ENCODE measurements at regions not wholly inside any gene's neighbourhood (a gene's known extent, or its start where the extent isn't known, plus 50 kb on each side); places are given as distances from the start of the nearest gene placed in this dataset.

DNA sequence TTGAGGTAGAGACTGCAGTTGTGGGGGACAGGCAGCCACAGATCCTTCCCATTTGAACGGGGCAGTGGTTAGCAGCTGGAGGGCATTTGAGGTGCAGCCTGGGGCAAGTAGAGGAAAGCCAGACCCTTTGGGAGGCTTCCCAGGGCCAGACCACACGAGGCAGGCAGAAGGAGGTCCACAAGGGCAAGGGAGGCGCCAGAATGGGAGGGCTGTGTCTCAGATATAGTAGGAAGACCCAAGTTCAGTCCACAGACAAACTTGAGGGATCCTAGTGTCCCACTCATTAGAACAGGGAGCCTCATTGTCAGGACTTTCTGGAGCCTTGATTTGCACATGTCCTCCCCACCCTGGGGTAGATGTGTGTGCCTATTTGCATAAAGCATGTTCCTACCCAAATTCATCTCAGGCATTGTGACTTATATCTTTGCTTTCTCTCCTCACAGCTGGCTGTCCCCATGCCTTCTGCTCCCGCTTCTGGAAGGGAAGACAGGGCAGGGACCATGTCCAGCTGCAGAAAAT is 166.0 kb downstream of the VEGFA start:
- DNase-seq (ENCODE audit: low read depth) = no peak

DNA sequence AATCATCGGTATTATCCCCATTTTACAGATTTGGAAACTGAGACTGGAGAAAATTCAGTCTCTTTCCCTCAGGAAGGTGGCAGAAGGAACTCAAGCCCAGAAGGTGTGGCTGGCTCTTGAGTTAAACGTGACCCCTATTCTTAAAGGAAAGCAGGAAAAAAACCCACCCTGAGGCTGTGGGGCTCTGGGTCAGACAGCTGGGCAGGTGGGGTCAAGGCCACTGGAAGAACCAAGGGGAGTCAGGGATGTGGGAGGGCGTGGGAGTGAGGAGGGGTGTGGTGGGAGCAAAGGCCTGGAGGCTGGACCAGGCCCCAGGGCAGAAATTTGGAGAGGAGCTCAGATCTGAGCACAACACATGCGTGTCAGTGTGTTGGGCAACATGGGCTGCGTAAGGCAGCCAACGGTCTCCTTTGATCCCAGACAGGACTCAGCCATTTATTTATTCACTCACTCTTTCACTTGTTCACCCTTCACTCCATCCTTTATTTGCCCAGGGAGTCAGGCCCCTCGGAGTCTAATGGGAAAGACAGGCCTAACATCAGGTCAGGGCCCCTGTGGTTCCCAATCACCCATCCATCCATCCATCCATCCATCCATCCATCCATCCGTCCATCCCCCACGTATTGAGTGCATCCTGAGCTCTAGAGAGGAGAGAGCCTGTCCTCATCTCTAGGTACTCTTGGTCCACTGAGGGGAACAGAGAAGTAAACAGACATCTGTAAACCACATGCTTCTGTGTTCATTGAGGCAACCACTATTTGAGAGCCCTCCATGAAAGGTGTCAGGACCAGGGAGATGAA is 165.0 kb downstream of the VEGFA start:
- TF ChIP-seq, protein P1, sequence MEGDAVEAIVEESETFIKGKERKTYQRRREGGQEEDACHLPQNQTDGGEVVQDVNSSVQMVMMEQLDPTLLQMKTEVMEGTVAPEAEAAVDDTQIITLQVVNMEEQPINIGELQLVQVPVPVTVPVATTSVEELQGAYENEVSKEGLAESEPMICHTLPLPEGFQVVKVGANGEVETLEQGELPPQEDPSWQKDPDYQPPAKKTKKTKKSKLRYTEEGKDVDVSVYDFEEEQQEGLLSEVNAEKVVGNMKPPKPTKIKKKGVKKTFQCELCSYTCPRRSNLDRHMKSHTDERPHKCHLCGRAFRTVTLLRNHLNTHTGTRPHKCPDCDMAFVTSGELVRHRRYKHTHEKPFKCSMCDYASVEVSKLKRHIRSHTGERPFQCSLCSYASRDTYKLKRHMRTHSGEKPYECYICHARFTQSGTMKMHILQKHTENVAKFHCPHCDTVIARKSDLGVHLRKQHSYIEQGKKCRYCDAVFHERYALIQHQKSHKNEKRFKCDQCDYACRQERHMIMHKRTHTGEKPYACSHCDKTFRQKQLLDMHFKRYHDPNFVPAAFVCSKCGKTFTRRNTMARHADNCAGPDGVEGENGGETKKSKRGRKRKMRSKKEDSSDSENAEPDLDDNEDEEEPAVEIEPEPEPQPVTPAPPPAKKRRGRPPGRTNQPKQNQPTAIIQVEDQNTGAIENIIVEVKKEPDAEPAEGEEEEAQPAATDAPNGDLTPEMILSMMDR (conservative IDR thresholded peaks at IDR 0.05; ENCODE audit: low read length) = no peak
- H3K4me3 ChIP-seq (ENCODE audit: low read length) = no peak overlapping the region
- DNase-seq (ENCODE audit: low read depth) = no peak

More for the DNA sequence above, 166.0 kb downstream of the VEGFA start:
- H3K4me3 ChIP-seq (ENCODE audit: low read length) = no peak overlapping the region
- TF ChIP-seq, protein P1 (conservative IDR thresholded peaks at IDR 0.05; ENCODE audit: low read length) = no peak

DNA sequence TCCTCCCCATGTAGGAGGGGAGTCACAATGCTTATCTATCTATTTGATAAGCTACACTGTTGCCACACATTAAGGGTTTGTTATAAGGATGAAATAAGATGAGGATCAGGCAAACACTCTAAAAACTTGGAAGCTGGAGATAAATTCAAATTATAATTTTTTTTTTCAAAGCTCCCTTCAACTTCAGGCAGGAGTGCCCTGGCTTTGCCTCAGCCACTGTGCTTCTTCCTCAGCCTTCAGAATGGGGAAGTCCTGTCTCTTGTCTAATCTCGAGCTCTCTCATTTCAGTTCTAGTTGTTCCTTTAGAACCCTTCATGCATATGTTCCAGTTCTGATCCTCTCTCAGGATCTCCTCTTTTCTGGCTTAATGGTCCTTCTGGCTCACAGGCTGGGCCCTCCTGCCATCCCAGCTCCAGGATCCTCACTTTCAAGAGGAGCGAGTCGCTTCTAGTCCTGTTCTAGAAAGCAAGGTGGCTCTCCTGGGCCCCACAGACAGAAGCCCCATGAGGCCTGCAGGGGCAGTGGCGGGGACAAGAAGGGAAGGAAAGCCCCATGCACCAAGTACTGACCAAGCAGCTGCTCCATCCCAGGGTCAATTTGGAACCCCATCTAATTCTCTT is 164.3 kb downstream of the VEGFA start:
- DNase-seq (ENCODE audit: low read depth) = no peak
- no peak overlapping the region for H3K4me3 ChIP-seq (ENCODE audit: low read length)
- TF ChIP-seq, protein P1 (conservative IDR thresholded peaks at IDR 0.05; ENCODE audit: low read length) = no peak

DNA sequence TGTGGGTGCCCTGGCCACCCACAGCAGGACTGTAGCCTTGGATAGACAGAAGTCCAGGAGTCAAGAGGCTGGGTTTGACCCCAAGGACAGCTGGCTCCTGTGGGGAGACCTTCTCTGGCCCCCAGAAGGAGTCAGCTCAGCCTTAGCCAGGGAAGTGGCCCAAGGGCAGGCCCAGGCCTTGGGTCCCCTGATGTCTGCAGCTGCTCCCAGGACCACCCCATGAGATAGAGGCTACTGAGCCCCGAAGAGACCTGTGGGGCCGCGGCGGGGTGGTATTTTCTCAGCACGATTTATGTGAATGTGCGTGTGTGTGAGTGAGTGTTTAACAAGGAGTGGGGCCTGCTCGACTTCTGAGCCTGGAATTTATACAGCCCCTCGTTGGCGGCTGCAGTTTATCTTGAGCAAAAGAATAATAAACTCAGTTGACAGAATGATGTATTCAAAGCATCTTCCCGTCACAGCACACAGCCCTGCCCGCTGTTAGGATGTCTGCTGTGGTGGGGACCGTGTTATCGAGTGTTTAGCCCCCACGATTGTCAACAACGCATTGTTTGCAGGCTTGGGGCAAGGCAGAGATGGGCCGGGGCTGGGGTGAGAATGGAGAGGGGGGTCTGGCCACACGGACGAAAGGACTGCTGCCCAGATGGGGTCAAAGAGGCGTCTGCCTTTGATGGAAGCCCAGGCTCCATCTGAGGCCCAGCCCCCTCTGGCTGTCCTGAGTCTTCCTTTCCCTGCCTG is 163.3 kb downstream of the VEGFA start:
- no peak for DNase-seq (ENCODE audit: low read depth)

DNA sequence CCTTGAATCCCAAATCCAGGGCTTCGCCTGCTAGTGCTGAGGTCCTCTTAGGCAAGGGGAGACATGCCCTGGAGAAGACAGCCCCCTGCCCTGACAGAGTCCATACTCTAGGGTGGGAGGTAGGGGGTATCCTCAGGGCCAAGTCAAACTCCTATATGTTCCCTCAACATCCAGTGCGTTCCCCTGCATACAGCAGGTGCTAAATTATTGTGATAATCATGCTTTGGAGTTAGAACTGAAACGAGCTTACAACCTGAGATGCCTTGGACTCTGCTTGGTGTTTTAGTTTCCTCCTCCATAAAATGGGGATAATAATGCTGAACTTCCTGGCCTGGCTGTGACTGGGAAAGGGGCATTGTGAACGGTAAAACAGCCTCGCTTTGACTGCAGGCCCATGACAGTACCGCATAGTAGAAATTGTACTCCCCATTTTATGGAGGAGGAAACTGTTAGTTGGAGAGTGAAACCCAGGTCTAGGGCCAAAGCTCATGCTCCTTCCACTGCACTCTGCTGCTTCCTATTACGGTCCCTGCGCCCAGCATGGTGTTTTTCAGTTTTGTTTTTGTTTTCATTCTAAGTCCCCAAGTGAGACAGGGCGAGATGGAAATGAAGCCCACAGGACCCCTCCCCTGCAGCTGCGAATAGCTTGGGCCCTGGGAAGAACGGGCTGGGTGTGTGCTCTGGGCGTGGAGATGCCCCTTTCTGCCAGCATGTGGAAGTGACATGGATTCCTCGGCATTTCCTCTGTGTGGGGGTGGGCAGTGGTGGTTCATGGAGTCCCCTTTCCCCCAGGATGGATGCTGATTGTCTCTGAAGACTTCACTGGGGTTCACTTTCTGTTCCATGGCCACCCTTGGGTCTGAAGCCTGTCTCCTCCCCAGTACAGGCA is 162.5 kb downstream of the VEGFA start:
- no peak overlapping the region for H3K4me3 ChIP-seq (ENCODE audit: low read length)
- TF ChIP-seq, protein P1 (conservative IDR thresholded peaks at IDR 0.05; ENCODE audit: low read length) = no peak
- DNase-seq (ENCODE audit: low read depth) = no peak

More for the DNA sequence above, 163.3 kb downstream of the VEGFA start:
- no peak overlapping the region for H3K4me3 ChIP-seq (ENCODE audit: low read length)
- TF ChIP-seq, protein P1 (conservative IDR thresholded peaks at IDR 0.05; ENCODE audit: low read length) = no peak

DNA sequence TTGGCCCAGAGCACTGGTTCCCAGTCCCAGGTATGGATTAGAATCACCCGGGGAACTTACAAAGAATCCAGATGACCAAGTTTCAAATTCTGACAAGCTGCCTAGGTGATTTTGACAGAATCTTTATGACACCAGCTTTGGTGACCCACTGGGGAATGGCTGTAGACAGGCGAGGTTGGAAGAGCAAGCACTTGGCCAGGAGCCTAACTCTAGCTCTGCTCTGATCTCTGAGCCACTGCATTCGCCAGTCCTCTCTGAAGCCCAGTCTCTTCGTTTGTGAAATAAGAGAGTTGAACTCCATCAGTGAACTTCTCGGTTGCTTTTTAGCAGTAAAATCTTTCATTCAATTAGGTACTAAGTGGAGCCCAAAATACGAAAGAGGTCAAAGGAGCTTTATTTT is 161.2 kb downstream of the VEGFA start:
- no peak for DNase-seq (ENCODE audit: low read depth)
- TF ChIP-seq, protein P1 (conservative IDR thresholded peaks at IDR 0.05; ENCODE audit: low read length) = no peak
- H3K4me3 ChIP-seq (ENCODE audit: low read length) = no peak overlapping the region

Data from AG10803 (cell line).